GM12864 (cell line): ENCODE measurements at regions not wholly inside any gene's neighbourhood (a gene's known extent, or its start where the extent isn't known, plus 50 kb on each side); places are given as distances from the start of the nearest gene placed in this dataset.
"Not testable (repeated sequence)": the region's sequence is repeated elsewhere in the genome, so short reads cannot be mapped to it uniquely, and the experiment has no call there.

ENCODE experiments used
- DNase-seq: peaks from one replicate; pipeline ENCODE4 v3.0.0-alpha.2; 2011; ENCODE audit warnings: low read depth
- H3K4me3 ChIP-seq: 2 replicates; pipeline ENCODE4 v1.5.1; 2011; ENCODE audit warnings: mild to moderate bottlenecking, low read depth, low read length, control low read depth
- TF ChIP-seq, protein P1 (sequence below): IDR thresholded peaks from 2 replicates; pipeline ENCODE4 v1.5.1; 2011; ENCODE audit warnings: low read depth, mild to moderate bottlenecking, moderate library complexity, low read length, control low read depth, inconsistent platforms; ENCODE audit errors: missing control alignments

DNA sequence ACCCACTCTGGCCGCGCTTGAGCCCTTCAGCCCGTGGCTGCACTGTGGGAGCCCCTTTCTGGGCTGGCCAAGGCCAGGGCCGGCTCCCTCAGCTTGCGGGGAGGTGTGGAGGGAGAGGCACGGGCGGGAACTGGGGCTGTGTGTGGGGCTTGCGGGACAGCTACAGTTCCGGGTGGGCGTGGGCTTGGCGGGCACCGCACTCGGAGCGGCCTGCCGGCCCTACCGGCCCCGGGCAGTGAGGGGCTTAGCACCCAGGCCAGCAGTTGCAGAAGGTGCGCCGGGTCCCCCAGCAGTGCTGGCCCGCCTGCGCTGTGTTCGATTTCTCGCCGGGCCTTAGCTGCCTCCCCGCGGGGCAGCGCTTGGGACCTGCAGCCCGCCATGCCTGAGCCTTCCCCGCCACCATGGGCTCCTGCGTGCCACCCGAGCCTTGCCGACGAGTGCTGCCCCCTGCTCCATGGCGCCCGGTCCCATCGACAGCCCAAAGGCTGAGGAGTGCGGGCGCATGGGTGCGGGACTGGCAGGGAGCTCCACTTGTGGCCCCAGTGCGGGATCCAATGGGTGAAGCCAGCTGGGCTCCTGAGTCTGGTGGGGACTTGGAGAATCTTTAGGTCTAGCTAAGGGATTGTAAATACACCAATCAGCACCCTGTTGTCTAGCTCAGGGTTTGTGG lies 173.7 kb upstream of the FIGN start:
- TF ChIP-seq, protein P1, sequence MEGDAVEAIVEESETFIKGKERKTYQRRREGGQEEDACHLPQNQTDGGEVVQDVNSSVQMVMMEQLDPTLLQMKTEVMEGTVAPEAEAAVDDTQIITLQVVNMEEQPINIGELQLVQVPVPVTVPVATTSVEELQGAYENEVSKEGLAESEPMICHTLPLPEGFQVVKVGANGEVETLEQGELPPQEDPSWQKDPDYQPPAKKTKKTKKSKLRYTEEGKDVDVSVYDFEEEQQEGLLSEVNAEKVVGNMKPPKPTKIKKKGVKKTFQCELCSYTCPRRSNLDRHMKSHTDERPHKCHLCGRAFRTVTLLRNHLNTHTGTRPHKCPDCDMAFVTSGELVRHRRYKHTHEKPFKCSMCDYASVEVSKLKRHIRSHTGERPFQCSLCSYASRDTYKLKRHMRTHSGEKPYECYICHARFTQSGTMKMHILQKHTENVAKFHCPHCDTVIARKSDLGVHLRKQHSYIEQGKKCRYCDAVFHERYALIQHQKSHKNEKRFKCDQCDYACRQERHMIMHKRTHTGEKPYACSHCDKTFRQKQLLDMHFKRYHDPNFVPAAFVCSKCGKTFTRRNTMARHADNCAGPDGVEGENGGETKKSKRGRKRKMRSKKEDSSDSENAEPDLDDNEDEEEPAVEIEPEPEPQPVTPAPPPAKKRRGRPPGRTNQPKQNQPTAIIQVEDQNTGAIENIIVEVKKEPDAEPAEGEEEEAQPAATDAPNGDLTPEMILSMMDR = no peak
- DNase-seq = no peak
- no peak overlapping the region for H3K4me3 ChIP-seq

DNA sequence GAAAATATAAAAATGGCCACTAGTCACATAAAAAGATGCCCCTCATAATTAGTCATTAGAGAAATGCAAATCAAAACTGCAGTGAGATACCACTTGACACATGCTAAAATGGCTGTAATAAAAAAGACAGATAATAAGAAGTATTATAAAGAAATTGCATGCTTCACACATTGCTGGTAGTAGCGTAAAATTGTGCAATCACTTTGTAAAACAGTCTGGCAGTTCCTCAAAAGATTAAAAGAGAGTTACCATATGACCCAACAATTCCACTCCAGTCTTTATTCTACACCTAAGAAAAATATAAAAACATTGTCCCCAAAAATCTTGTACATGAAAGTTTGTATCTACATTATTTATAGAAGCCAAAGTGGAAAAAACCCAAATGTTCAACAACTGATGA lies 170.6 kb upstream of the FIGN start:
- no peak for DNase-seq
- no peak overlapping the region for H3K4me3 ChIP-seq
- TF ChIP-seq, protein P1 = no peak

DNA sequence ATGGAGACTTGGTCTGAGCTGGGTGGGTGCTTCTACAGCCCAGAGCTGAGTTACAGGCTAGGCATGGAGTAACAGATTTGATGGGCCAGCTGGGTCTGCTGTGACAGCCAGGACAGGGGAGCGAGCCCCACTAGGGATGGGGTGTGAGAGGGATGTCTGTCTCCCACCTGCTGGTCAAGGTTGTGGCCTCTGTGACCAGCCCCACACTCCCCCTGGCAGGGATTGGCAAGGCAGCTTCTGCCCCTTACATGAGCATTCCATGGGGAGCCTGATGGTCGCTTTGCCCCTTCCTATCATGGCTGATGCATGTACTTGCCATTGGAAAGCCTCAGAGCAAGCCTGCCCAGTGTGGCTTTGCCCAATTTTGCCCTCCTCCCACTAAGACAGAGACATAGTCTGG lies 162.0 kb upstream of the FIGN start:
- TF ChIP-seq, protein P1 = no peak
- DNase-seq = no peak
- no peak overlapping the region for H3K4me3 ChIP-seq

- DNase-seq, H3K4me3 ChIP-seq: not testable (repeated sequence)
Observed at GRCh38 chr2:163893444-163893843, 157.6 kb upstream of the FIGN start.

DNA sequence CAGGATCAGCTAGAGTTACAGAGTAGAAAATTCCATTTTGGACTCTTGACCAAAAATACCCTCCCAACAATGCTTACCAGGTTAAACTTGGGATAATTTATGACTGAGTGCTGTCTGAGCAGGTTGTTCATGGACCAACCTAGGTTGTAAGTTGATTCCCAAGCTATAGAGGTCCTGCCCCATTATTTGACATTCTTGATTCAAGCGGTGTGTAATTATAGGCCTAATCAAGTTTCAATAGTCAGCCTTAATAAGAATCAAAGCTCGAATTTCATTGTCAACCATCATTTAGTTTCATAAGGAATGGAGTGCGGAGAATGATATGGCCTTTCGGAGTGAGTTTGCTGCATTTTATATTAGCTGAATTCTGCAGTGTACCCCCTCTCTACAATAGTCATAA lies 152.8 kb upstream of the FIGN start:
- no peak for DNase-seq
- no peak overlapping the region for H3K4me3 ChIP-seq
- TF ChIP-seq, protein P1 = no peak

GRCh38 chr2:163887182-163887581 lies 151.4 kb upstream of the FIGN start:
- TF ChIP-seq, protein P1 = no peak
- H3K4me3 ChIP-seq = no peak overlapping the region
- no peak for DNase-seq

- DNase-seq = no peak
- TF ChIP-seq, protein P1 = no peak
- H3K4me3 ChIP-seq = no peak overlapping the region
Observed at GRCh38 chr2:163884416-163884815, 148.6 kb upstream of the FIGN start.
